ENCODE measurements at regions not wholly inside any gene's neighbourhood (a gene's known extent, or its start where the extent isn't known, plus 50 kb on each side); places are given as distances from the start of the nearest gene placed in this dataset.
"Not testable (repeated sequence)": the region's sequence is repeated elsewhere in the genome, so short reads cannot be mapped to it uniquely, and the experiment has no call there.

DNA sequence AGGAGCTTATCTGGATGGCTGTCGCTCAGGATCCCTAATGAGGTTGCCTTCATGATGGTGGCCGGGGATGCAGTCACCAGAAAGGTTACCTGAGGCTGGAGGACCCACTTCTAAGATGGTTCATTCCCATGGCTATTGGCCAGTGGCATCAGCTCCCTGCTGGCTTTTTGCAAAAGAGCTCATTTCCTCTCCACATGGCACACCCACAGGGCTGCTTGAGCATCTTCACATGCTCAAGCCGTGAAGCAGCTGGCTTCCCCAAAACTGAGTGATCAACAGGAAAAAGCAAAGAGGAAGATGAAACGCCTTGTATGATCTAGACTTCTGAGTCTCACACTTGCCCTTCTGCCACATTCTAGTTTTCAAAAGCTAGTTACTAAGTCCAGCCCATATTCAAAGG is 124.6 kb upstream of the CXADR start:
- DNase-seq (ENCODE audit: low spot score): no peak

DNA sequence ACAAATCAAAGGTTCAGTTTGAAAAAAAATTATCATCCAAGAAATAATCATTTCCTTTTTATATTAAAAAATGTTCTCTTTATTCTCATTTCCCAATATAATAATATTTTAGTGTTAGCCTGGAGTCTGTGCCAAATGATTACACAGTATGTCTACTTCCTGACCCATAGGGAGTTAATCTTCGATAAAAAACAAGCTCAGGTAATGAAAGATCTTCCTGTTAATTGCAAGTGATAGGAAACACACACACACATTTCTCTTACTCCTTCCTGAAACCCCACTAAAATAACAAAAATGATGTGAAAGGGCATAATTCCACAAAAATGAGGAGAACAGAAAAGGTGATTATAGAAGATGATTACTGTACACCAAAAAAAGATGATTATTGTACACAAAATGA is 123.5 kb upstream of the CXADR start:
- DNase-seq (ENCODE audit: low spot score): no peak

DNA sequence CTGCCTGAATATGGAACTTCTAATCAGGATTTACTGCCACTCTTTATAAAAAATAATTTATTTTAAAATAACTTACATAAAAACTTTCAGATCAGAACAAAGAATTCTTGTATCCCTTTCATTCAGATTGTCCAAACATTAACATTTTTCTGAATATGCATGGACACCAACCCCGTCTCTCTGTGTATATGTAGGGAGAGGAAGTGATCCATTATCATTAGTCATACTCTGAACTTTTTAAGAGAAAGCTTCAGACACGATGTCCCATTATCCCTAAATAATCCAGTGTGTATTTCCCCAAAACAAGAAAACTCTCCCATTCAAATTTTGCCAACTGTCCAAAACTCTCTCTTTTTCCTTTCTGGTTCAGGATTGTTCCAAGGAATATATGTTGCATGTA is 122.3 kb upstream of the CXADR start:
- no peak for DNase-seq (ENCODE audit: low spot score)

DNA sequence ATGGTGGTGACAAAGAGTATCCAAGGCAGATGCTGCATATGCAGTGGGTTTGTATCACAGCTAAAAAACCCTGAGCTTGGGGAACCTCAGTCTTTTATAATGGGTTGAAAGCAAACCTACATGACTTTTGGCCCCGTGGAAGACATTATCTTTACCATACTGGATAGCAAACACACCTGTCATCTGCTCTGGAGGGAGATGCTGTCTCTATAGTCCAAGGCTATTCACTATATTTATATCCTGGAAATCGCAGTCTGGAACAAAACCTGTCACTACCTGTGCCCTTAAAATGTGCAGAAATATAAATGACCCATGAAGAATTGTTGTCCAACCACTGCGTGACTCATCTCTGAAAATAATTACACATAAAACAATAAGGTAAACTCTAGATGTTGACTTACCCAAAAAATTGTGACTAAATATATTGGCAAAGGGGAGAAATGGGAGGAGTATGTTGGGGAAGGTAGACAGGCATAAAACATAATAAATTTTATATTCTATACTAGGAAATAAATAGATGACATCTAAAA is 121.0 kb upstream of the CXADR start:
- DNase-seq (ENCODE audit: low spot score): no peak

DNA sequence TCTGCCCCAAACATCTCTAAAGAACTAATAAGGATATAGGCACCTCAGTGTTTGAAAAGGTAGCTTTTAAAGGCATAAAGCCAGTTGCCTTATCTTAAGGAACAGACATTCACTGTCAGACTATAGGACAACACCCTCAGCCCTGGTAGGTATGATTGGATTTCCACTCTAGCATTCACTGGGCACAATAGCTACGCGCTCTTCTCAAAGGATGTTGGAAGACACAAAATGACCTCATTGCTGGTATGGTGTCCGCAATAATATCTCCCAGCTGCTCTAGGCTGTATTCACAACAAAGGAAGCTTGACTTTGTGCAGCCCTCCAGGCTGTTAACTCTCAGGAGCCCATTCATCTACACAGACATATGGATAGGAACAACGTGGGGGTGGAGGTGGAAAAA is 119.4 kb upstream of the CXADR start:
- no peak for DNase-seq (ENCODE audit: low spot score)

DNA sequence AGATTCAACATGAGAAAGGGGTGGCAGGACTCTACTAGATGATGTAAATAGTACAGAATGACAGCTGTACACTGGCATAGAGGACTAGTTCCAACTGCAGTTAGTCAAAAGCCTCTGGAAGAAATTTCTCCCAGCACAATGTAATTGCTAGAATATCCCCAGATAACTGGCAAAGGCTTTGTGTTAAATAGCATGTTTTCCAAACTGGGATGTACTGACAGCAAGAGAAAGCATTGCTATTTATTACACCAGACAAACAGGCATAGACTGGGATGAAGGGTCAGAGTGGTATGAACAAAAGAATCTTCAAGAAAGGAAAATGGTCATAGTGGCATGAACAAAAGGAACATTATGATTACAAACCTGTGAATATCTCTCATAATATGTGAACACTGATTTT is 115.9 kb upstream of the CXADR start:
- no peak for DNase-seq (ENCODE audit: low spot score)

DNA sequence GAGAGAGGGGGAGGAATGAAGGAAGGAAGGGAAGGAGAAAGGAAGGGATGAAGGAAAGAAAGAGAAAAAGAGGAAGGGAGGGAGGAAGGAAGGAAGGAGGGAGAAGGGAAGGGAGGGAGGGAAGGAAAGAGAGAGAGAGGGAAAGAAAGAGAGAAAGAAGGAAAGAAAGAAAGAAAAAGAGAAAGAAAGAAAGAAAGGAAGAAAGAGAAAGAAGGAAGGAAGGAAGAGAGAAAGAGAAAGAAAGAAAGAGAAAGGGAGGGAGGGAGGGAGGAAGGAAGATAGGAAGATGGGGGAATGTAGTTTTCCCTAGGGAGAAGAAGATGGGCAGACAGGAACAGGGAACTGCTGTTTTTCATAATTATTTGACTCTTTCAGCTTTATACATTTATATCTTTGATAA is 115.1 kb upstream of the CXADR start:
- no peak for DNase-seq (ENCODE audit: low spot score)

DNA sequence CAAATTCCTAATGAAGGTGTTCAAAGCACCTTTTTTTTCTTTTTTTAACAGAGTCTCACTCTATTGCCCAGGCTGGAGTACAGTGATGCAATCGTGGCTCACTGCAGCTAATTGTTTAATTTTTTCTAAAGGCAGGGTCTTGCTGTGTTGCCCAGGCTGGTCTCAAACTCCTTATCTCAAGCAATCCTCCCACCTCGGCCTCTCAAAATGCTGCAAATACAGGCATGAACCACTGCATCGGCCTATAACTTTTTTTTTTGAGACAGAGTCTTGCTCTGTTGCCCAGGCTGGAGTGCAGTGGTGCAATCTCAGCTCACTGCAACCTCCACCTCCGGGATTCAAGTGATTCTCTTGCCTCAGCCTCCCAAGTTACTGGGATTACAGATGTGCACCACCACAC is 113.9 kb upstream of the CXADR start:
- DNase-seq (ENCODE audit: low spot score): not testable (repeated sequence)

DNA sequence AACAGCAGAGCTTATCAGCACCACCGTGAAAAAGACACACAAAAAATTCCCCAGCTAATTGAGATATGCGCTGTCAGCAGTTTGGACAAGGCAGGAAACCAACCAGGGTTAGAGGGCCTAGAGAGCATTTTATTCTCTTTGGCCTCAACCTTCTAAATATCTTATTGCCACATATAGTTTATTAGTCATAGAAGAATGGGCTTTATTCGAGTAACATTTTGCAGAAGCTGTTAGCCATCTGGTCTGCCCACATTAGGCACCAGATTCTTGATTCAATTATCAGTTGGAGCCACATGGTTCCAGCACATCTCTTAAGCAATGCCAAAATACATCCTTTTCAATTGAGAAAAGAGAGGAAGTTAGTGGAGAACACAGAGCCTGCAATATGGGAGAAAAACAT is 109.9 kb upstream of the CXADR start:
- no peak for DNase-seq (ENCODE audit: low spot score)

DNA sequence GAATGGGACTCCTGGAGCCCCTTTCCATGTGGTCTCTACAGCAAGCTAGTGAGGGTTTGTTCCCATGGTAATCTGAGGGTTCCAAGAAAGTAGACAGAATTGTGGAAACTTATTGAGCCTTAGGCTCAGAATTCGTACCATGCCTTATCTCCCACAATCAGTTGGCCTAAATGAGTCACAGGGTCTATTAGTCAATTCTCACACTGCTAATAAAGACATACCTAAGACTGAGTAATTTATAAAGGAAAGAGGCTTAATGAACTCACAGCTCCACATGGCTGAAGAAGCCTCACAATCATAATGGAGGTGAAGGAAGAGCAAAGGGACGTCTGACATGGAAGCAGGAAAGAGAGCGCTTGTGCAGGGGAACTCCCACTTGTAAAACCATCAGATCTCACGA is 106.6 kb upstream of the CXADR start:
- no peak for DNase-seq (ENCODE audit: low spot score)

DNA sequence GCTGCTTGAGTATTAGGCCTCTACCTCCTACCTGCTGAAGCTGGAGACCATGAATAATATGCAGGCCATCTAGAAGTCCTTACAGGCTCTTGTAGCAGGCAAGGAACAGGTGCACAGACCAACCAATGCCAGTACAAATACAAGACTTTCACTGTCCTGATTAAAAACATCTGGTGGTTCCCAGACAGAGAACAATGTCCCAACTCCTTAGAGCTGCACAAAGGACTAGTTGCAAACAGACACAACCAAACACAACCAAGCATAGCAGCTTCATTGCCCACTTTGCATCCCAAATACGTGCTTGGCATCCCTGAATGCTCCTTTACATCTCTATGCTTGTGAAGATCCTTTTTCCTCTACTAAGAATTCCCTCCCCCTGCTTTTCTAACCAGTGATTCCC is 98.1 kb upstream of the CXADR start:
- DNase-seq (ENCODE audit: low spot score): no peak

DNA sequence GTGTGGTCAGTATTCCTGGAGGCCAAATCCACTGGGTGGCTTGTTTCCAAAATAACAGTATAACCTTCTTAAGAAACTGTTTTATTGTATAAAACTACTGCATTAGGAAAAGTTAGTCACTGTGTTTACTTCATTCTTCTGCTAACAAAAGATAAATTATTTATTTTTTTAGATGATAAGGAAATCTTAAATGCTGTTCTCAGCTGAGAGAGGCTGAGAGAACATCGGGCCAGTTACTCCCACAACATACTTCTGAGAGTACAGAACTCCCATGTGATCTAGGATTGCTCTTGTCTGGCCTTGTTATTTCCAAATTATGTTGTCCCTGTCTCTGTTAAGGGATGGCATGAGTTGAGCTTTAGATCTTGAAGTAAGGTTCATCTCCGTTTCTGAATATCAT is 96.7 kb upstream of the CXADR start:
- no peak for DNase-seq (ENCODE audit: low spot score)

DNA sequence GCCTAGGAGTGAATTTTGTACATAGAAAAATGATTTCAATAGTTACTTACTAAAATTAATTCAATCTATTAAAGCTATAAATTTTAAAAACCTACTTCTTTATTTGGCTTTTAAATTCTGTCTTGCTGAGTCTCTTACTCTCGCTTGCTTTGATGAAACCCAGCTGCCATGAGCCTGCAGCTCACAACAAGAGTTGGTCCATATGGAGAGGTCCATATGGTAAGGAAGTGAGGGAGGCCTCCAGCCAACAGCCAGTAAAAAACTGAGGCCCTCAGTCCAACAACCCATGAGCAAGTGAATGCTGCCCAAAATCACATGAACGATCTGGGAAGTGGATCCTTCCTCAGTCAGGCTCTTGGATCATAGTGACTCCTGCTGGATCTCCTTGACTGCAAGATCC is 89.9 kb upstream of the CXADR start:
- no peak for DNase-seq (ENCODE audit: low spot score)

DNA sequence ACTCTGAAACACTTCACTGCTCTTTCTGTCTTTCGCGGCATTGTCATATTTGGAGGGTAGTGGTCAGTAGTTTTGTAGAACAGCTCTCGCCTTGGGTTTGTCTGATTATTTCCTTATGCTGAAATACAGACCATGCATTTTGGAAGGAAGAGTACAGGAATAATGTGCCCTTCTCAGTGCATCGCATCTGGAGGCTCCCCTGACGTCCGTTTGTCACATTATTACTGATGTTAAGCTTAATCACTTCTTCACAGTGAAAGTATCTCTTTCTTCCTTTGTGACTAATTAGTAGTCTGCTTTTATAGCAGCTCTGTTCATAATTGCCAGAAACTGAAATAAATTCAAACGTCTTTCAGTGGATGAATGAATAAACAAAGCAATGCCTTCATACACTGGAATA is 85.7 kb upstream of the CXADR start:
- no peak for DNase-seq (ENCODE audit: low spot score)

DNA sequence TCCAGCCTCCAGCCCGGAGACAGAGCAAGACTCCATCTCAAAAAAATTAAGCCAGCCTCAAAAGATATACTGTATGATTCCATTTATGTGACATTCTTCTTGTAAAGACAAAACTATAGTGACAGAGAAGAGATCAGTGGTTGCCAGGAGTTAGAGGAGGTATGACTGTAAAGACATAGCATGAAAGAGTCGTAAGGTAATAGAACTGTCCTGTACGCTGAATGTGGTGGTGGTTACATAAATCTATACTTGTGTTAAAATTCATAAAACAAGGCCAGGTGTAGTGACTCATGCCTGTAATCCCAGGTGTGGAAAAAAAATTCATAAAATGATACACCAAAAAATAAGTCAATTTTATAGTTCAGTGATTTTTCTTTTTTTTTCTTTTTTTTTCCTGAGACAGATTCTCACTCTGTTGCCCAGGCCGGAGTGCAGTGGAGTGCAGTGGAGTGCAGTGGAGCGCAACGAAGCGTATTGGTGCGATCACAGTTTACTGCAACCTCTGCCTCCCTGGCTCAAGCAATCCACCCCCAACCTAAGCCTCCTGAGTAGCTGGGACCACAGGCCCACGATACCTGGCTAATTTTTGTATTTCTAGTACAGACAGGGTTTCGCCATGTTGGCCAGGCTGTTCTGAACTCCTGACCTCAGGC is 84.9 kb upstream of the CXADR start:
- DNase-seq (ENCODE audit: low spot score): no peak

DNA sequence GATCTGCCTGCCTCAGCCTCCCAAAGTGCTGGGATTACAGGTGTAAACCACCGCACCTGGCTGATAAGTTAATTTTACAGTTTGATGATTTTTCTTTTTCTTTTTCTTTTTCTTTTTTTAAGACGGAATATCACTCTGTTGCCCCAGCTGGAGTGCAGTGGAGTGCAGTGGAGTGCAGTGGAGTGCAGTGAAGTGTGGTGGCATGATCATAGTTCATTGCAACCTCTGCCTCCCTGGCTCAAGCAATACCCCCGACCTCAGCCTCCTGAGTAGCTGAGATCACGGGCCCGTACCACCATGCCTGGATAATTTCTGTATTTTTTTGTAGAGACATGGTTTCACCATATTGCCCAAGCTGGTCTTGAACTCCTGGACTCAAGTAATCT is 84.4 kb upstream of the CXADR start:
- DNase-seq (ENCODE audit: low spot score): no peak

DNA sequence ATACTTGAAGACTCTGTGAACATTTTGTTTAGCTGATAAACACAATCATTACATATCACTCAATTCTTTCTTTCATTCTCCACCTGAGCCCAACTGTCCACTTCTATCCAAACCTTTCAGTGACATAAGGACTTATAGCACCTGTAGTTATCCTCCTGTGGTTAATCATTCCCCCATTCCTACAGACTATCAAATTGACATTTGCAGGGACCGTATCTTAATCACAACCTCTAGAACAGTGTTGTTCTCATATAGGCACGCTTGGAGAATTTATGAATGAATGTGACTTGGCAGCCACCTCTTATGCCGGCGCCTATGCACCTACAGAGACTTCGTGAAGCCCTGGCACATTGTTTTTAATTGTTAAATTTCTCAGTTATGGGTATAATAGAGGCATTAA is 83.9 kb upstream of the CXADR start:
- DNase-seq (ENCODE audit: low spot score): no peak

DNA sequence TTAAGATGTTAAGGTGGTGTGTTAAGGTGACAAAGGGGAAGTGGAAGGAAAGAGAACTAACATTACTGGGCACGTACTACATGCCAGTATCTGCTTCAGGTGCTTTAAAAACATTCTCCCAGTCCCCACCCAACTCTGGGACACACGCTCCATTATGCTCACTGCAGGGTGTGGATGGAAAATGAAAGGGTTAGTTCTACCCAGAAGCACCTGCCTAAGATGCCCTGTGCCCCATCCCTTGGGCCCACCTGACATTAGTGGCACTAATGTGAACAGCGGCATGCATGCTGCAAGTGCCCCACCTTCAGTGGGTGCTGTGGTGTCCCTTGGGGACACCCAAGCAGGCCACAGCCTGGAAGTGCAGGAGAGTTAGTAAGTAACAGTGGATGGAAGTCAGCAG is 82.9 kb upstream of the CXADR start:
- DNase-seq (ENCODE audit: low spot score): no peak

DNA sequence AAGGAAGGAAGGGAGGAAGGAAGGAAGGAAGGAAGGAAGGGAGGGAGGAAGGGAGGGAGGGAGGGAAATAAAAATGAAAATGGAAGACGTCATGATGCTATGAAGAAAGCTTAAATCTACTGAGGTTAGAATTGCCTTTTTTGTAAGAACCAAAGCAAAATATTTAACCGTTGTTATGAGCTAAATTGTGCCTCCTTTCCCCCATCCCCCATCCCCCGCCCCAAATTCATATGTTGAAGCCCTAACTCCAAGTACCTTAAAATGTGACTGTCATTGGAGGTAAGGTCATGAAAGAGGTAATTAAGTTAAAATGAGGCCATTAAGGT is 80.1 kb upstream of the CXADR start:
- no peak for DNase-seq (ENCODE audit: low spot score)

DNA sequence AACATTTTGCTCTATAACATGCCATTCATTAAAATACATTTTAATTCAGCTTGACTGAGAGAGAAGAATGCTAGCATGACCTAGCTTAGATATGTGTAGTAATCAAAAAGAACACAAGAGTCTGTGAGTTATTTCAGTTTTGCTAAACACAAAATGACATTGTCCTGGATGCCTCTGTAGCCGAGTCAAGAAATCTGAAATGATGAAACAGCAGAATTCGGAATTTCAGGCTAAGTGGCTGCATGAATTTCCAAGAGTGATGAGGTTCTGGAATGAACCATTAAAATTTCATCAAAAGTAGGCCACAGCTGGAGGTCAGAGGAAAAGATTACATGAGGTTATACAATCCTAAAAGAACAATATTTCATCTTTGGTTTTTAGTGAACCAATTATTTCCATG is 79.1 kb upstream of the CXADR start:
- DNase-seq (ENCODE audit: low spot score): no peak

DNA sequence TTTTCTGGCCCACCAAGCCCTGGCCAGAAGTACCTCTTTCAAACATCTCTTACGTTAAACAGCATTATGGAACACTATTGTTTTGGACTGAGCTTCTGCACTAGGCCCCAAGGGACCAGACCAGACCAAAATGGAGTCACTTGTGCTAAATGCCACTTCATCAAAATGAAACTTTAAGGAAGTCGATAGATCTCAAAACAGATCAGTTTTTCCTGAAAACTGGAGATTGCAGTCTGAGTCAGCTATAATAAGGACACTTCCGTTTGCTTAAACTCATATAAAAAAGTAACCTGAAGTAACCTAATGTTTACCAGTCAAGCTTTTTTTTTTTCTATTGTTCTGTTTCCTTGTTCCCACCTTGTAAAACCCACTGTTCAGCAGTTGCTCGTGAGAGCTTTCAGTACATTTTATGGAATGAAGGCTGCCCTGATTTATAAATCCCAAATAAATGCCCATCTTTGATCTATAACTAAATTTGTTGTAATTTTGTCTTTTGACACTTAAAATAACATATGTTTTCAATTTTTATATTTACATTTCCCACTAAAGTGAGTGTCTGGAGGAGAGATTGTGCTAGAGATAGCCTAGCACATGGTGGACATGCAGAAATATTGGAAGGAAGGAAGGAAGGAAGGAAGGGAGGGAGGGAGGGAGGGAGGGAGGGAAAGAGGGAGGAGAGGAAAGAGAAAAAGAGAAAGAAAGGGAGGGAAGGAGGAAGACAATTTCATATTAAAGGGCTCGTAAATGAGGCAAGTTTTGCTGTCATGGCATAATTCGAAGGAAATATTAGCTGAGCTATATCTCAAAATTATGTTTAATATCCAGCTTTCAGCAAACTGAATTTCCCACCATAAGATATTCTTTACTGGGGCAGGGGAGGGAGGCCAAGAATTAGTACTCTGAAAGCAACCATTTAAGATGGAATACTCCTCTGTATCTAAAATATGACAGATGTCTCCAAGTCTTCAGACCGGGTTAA is 77.0 kb upstream of the CXADR start:
- DNase-seq (ENCODE audit: low spot score): peak; percentile 6

DNA sequence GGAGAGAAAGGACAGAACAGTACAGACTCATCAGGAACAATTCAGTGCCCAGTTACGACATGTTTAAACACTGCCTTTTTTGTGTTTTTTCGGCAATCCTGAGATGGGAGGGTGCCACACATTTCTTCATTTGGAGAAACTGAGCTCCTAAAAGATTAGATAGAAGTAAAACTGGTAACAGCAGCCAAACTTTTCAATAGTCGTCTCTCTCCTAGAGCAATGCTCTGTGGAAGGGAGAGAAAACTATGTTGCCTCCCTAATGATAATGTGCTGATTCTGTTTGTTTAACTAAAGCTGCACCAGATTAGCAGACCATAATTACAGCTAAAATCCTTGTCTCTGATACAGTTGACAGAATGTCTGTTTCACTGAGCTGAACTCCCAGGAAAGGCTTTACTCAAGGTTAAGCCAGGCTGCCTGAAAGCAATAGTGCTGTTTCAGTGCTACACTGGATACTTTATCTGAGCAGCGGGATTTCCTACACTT is 76.2 kb upstream of the CXADR start:
- DNase-seq (ENCODE audit: low spot score): no peak

DNA sequence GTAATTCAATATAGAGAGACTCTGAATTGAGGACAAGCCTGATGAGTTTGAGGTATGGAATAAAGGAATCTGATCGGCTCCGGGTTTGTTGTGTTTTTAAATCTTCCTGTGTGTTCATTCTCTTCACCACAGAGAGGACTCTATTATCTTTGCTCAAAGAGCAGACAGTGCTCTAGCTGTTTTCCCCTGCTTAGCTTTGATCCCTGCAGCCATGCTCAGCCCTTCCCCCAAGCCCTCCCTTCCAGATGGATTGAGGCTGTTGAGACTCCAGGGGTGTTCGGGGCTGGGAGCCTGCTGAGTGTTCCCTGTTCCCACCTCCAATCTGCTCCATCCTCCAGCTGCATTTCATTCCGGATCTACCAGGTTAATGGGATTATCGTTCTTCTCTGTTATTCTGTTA is 74.2 kb upstream of the CXADR start:
- DNase-seq (ENCODE audit: low spot score): no peak
